ENCODE measurements at regions not wholly inside any gene's neighbourhood (a gene's known extent, or its start where the extent isn't known, plus 50 kb on each side); places are given as distances from the start of the nearest gene placed in this dataset.

GRCh38 chr12:20967756-20968155, 157.3 kb downstream of the SLCO1B3 start:
- no peaks in the 10 kb centered on the region for H3K9me3 Mint-ChIP-seq (ENCODE audit: low read depth)
- intact Hi-C loops (cut with DNase I, micrococcal nuclease), result no loop called here
- DNase-seq (no peak), ATAC-seq (no peak)
- H3K4me1 Mint-ChIP-seq, result no peaks in the 10 kb centered on the region
- no peaks in the 10 kb centered on the region for H3K27me3 Mint-ChIP-seq
- H3K27ac Mint-ChIP-seq, result no peak overlapping the region
- ChIA-PET POLR2A (no interaction called here), CTCF (no interaction called here)
- no peak overlapping the region for H3K4me3 Mint-ChIP-seq
- no peaks in the 10 kb centered on the region for H3K36me3 Mint-ChIP-seq (ENCODE audit: low read depth)

- Mint-ChIP-seq H3K36me3 (ENCODE audit: low read depth) (no peaks in the 10 kb centered on the region), H3K27ac (no peak overlapping the region), H3K4me1 (no peaks in the 10 kb centered on the region), H3K4me3 (no peak overlapping the region), H3K9me3 (ENCODE audit: low read depth) (peaks cover 5% of the 10 kb centered on the region), H3K27me3 (no peaks in the 10 kb centered on the region)
- ChIA-PET CTCF (no interaction called here), POLR2A (no interaction called here)
- ATAC-seq (no peak), DNase-seq (no peak)
- intact Hi-C loops (cut with DNase I, micrococcal nuclease), result no loop called here
Observed at GRCh38 chr12:20969766-20970165, 159.3 kb downstream of the SLCO1B3 start.

GRCh38 chr12:20985399-20985798, 145.6 kb upstream of the SLCO1B1 start:
- Mint-ChIP-seq H3K4me1 (no peaks in the 10 kb centered on the region), H3K9me3 (ENCODE audit: low read depth) (peaks cover 4% of the 10 kb centered on the region), H3K27ac (no peak overlapping the region), H3K36me3 (ENCODE audit: low read depth) (no peaks in the 10 kb centered on the region), H3K27me3 (no peaks in the 10 kb centered on the region), H3K4me3 (no peak overlapping the region)
- intact Hi-C loops (cut with DNase I, micrococcal nuclease), result no loop called here
- CTCF ChIA-PET, result no interaction called here
- ATAC-seq, result no peak
- DNase-seq, result no peak
- POLR2A ChIA-PET, result no interaction called here

GRCh38 chr12:21001778-21002177, 129.2 kb upstream of the SLCO1B1 start:
- Mint-ChIP-seq H3K4me3 (no peak overlapping the region), H3K4me1 (no peaks in the 10 kb centered on the region), H3K27me3 (no peaks in the 10 kb centered on the region), H3K27ac (no peak overlapping the region), H3K9me3 (ENCODE audit: low read depth) (peaks cover 9% of the 10 kb centered on the region), H3K36me3 (ENCODE audit: low read depth) (peaks cover 1% of the 10 kb centered on the region)
- intact Hi-C loops (cut with DNase I, micrococcal nuclease), result no loop called here
- DNase-seq (no peak), ATAC-seq (no peak)
- CTCF ChIA-PET, result no interaction called here
- POLR2A ChIA-PET, result no interaction called here

- no peaks in the 10 kb centered on the region for H3K4me1 Mint-ChIP-seq
- ChIA-PET CTCF (no interaction called here), POLR2A (no interaction called here)
- no peaks in the 10 kb centered on the region for H3K27me3 Mint-ChIP-seq
- no peak overlapping the region for H3K4me3 Mint-ChIP-seq
- intact Hi-C loops (cut with DNase I, micrococcal nuclease), result no loop called here
- DNase-seq, result no peak
- ATAC-seq, result no peak
- peaks cover 3% of the 10 kb centered on the region for H3K9me3 Mint-ChIP-seq (ENCODE audit: low read depth)
- H3K36me3 Mint-ChIP-seq (ENCODE audit: low read depth), result no peaks in the 10 kb centered on the region
- H3K27ac Mint-ChIP-seq, result no peak overlapping the region
Observed at GRCh38 chr12:21025656-21026055, 105.3 kb upstream of the SLCO1B1 start.

GRCh38 chr12:21026302-21026701, 104.7 kb upstream of the SLCO1B1 start:
- ChIA-PET POLR2A (no interaction called here), CTCF (no interaction called here)
- ATAC-seq (no peak), DNase-seq (no peak)
- no peak overlapping the region for H3K4me3 Mint-ChIP-seq
- intact Hi-C loops (cut with DNase I, micrococcal nuclease), result no loop called here
- no peak overlapping the region for H3K27ac Mint-ChIP-seq
- H3K9me3 Mint-ChIP-seq (ENCODE audit: low read depth), result peaks cover 3% of the 10 kb centered on the region
- no peaks in the 10 kb centered on the region for H3K27me3 Mint-ChIP-seq
- H3K36me3 Mint-ChIP-seq (ENCODE audit: low read depth), result no peaks in the 10 kb centered on the region
- no peaks in the 10 kb centered on the region for H3K4me1 Mint-ChIP-seq

GRCh38 chr12:21054334-21054733, 76.7 kb upstream of the SLCO1B1 start:
- ChIA-PET CTCF (no interaction called here), POLR2A (no interaction called here)
- no peaks in the 10 kb centered on the region for H3K27me3 Mint-ChIP-seq
- H3K4me1 Mint-ChIP-seq, result no peaks in the 10 kb centered on the region
- no peaks in the 10 kb centered on the region for H3K9me3 Mint-ChIP-seq (ENCODE audit: low read depth)
- no peak overlapping the region for H3K4me3 Mint-ChIP-seq
- DNase-seq, result no peak
- no peak overlapping the region for H3K27ac Mint-ChIP-seq
- H3K36me3 Mint-ChIP-seq (ENCODE audit: low read depth), result no peaks in the 10 kb centered on the region
- intact Hi-C loops (cut with DNase I, micrococcal nuclease), result no loop called here
- ATAC-seq, result no peak

- Mint-ChIP-seq H3K4me1 (no peaks in the 10 kb centered on the region), H3K9me3 (ENCODE audit: low read depth) (peaks cover 15% of the 10 kb centered on the region), H3K4me3 (no peak overlapping the region), H3K27me3 (no peaks in the 10 kb centered on the region), H3K36me3 (ENCODE audit: low read depth) (no peaks in the 10 kb centered on the region), H3K27ac (no peak overlapping the region)
- ChIA-PET CTCF (no interaction called here), POLR2A (interaction anchor here (0.9 kb wide), 1 partner anchor 946 kb away, joined by 4 read pairs; no protein-coding TSS in a partner anchor)
- DNase-seq (no peak), ATAC-seq (no peak)
- intact Hi-C loops (cut with DNase I, micrococcal nuclease), result no loop called here
Observed at GRCh38 chr12:21065845-21066244, 65.1 kb upstream of the SLCO1B1 start.

- DNase-seq, result no peak
- no peaks in the 10 kb centered on the region for H3K4me1 Mint-ChIP-seq
- CTCF ChIA-PET, result interaction anchor here (0.6 kb wide), 1 partner anchor 28 kb away, joined by 4 read pairs; no protein-coding TSS in a partner anchor
- H3K9me3 Mint-ChIP-seq (ENCODE audit: low read depth), result peaks cover 6% of the 10 kb centered on the region
- POLR2A ChIA-PET, result no interaction called here
- H3K4me3 Mint-ChIP-seq, result no peak overlapping the region
- intact Hi-C loops (cut with DNase I, micrococcal nuclease), result no loop called here
- H3K36me3 Mint-ChIP-seq (ENCODE audit: low read depth), result no peaks in the 10 kb centered on the region
- H3K27ac Mint-ChIP-seq, result no peak overlapping the region
- ATAC-seq, result no peak
- no peaks in the 10 kb centered on the region for H3K27me3 Mint-ChIP-seq
Observed at GRCh38 chr12:21073129-21073528, 57.9 kb upstream of the SLCO1B1 start.

GRCh38 chr12:21073822-21074460, 57.1 kb upstream of the SLCO1B1 start:
- peaks cover 6% of the 10 kb centered on the region for H3K9me3 Mint-ChIP-seq (ENCODE audit: low read depth)
- CTCF ChIA-PET, result interaction anchor here (0.6 kb wide), 1 partner anchor 29 kb away, joined by 4 read pairs; no protein-coding TSS in a partner anchor
- intact Hi-C loops (cut with DNase I, micrococcal nuclease), result no loop called here
- no peaks in the 10 kb centered on the region for H3K27me3 Mint-ChIP-seq
- DNase-seq (no peak), ATAC-seq (no peak)
- no peak overlapping the region for H3K27ac Mint-ChIP-seq
- H3K36me3 Mint-ChIP-seq (ENCODE audit: low read depth), result no peaks in the 10 kb centered on the region
- H3K4me3 Mint-ChIP-seq, result no peak overlapping the region
- H3K4me1 Mint-ChIP-seq, result no peaks in the 10 kb centered on the region
- POLR2A ChIA-PET, result no interaction called here

All from activated CD4-positive, alpha-beta T cell treated with anti-CD3 and anti-CD28 coated beads for 36 hours (primary cell).